ENCODE measurements at regions not wholly inside any gene's neighbourhood (a gene's known extent, or its start where the extent isn't known, plus 50 kb on each side); places are given as distances from the start of the nearest gene placed in this dataset.

DNA sequence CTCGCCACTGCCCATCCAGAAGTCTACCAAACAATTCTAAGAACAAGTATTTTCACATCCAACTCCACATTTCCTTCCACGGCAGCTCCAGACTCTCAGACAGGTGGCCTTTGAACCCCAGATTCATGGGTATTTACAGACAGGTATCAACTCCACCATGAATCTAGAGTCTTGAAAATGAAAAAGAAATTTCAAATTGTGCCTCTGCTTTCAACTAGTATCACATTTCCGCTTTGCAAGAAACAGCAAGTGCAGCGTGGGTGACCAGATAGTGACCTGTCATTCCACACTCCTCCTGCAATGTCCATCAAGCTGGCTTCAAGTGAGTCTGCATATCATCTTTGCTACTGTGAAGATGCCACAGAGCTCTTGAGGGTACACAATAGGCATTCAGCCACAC lies 232.4 kb upstream of the RPL38 start:
- Histone ChIP-seq H3K36me3 (no peaks in the 10 kb centered on the region), H3K4me3 (no peak overlapping the region), H3K9me3 (no peaks in the 10 kb centered on the region), H3K4me1 (peaks cover 0 to 10% (median 0%) of the 10 kb centered on the region in 9 donors), H3K27me3 (peaks cover 0 to 50% (median 37%) of the 10 kb centered on the region in 7 donors), H3K27ac (no peak overlapping the region)
- WGBS, 2 donors: 69 to 77% methylated on average over 4 of the region's 4 CpGs
- ATAC-seq (no peak), DNase-seq (no peak)
- intact Hi-C loops (cut with DNase I): no loop called here
- TF ChIP-seq, protein P1, sequence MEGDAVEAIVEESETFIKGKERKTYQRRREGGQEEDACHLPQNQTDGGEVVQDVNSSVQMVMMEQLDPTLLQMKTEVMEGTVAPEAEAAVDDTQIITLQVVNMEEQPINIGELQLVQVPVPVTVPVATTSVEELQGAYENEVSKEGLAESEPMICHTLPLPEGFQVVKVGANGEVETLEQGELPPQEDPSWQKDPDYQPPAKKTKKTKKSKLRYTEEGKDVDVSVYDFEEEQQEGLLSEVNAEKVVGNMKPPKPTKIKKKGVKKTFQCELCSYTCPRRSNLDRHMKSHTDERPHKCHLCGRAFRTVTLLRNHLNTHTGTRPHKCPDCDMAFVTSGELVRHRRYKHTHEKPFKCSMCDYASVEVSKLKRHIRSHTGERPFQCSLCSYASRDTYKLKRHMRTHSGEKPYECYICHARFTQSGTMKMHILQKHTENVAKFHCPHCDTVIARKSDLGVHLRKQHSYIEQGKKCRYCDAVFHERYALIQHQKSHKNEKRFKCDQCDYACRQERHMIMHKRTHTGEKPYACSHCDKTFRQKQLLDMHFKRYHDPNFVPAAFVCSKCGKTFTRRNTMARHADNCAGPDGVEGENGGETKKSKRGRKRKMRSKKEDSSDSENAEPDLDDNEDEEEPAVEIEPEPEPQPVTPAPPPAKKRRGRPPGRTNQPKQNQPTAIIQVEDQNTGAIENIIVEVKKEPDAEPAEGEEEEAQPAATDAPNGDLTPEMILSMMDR (IDR thresholded peaks at IDR 0.05): no peak

DNA sequence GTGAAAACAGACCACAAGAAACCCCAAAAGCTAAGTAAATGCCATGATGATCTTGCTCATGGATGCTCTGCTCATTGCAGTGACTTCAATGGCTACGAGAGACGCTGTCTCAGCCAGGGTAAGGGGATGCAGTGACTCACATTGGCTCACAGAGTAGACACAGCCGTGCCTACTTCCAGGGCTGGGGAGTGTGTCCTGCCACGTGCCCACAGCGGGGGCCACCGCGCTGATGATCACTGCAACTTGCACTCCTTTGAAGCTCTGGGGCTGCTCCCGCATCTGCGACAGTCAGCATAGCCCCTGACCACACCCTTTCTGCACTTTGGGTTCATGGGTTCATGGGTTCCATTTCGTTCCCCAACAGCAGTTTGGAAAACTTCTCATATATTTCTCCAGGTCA lies 231.4 kb upstream of the RPL38 start:
- Histone ChIP-seq H3K27ac (no peak overlapping the region), H3K27me3 (peaks cover 0 to 47% (median 32%) of the 10 kb centered on the region in 7 donors), H3K4me1 (peaks cover 0 to 10% (median 0%) of the 10 kb centered on the region in 9 donors), H3K36me3 (no peaks in the 10 kb centered on the region), H3K9me3 (no peaks in the 10 kb centered on the region), H3K4me3 (no peak overlapping the region)
- no peak for ATAC-seq
- 88 to 89% methylated on average over 10 of the region's 10 CpGs for WGBS, 2 donors
- intact Hi-C loops (cut with DNase I): no loop called here
- TF ChIP-seq, protein P1 (IDR thresholded peaks at IDR 0.05): no peak
- no peak for DNase-seq

DNA sequence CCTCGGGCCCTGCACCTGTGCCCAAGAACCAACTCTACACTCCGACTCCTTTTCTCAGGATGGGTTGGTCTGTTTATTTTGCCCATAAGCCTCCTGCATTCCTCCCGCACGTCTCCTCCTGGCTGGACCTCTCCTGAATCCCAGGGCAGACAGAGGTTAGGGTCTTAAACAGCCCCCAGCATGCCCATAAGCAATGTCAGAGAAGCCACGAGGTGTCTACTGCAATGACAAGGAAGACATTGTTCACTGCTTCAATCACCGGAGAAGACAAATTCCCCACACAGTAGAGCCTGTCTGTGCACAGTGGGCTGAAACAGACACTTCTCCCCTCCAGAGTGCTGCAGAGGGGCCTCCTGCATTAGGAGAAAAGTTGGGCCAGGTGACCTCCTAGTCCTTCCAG lies 230.6 kb upstream of the RPL38 start:
- ATAC-seq: no peak
- peaks cover 0 to 51% (median 40%) of the 10 kb centered on the region in 7 donors for H3K27me3 ChIP-seq

DNA sequence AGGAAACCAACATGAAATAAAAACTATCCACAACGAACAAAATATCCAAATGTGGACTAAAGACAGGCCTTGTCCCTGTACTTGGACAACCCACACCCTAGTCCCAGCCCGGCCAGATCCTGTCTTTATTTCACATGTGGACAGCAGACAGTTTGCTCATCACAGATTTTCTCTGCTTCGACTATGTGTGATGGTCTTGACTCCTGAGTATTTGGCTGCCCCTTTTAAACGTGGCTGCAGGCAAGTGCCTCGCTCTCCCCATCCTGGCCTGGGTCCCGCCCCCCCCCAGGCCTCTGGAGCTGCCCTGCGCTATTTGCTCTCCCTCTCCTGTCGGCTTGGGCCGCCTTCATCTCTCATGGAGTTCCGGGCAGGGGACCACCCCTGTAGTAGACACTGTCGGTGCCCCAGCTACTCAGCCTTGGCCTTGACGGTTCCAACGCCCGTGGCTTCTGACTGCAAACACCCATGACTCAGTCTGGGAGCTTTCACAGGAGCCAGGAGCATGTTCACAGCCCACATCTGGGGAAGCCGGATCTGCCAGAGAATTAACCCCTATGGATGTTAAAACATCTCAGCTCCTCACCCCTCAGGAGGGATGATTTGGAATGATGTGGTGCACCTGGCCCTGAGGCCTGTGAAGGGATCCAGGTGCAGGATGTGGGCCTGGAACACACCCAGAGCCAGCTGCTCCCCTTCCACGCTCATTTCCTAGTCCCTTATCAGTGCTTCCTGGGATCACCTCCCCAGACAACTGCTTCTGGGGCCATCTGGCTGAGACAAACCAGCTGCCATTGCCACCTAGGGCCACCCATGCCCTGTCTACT lies 229.7 kb upstream of the RPL38 start:
- intact Hi-C loops (cut with DNase I): no loop called here
- peak in 7 of 8 donors; percentile 38 to 75 (median 59) for ATAC-seq
- DNase-seq: peak in 1 of 2 donors; percentile 49
- no peak overlapping the region for H3K4me3 ChIP-seq
- H3K9me3 ChIP-seq: peaks cover 0 to 3% (median 0%) of the 10 kb centered on the region in 11 donors
- H3K27me3 ChIP-seq: peaks cover 0 to 51% (median 46%) of the 10 kb centered on the region in 7 donors
- H3K4me1 ChIP-seq: peaks cover 0 to 12% (median 0%) of the 10 kb centered on the region in 9 donors
- peak overlapping the region in 4 of 10 donors; percentile 13 to 44 (median 22) for H3K27ac ChIP-seq
- WGBS, 2 donors: 63 to 69% methylated on average over 16 of the region's 16 CpGs
- TF ChIP-seq, protein P1 (IDR thresholded peaks at IDR 0.05): no peak
- no peaks in the 10 kb centered on the region for H3K36me3 ChIP-seq

More for the DNA sequence above, 230.6 kb upstream of the RPL38 start:
- WGBS, 2 donors: 75 to 88% methylated on average over 6 of the region's 6 CpGs
- peaks cover 0 to 12% (median 0%) of the 10 kb centered on the region in 9 donors for H3K4me1 ChIP-seq
- intact Hi-C loops (cut with DNase I): no loop called here
- H3K27ac ChIP-seq: no peak overlapping the region
- H3K4me3 ChIP-seq: no peak overlapping the region
- no peak for DNase-seq
- no peaks in the 10 kb centered on the region for H3K36me3 ChIP-seq
- no peaks in the 10 kb centered on the region for H3K9me3 ChIP-seq
- TF ChIP-seq, protein P1 (IDR thresholded peaks at IDR 0.05): no peak
